ENCODE measurements at regions not wholly inside any gene's neighbourhood (a gene's known extent, or its start where the extent isn't known, plus 50 kb on each side); places are given as distances from the start of the nearest gene placed in this dataset.

GRCh38 chr5:121279801-121280200, 571.9 kb upstream of the FTMT start:
- TF ChIP-seq GATA2 (IDR thresholded peaks at IDR 0.05; ENCODE audit: low read depth, low read length) (no peak), GATA3 (IDR thresholded peaks at IDR 0.05; ENCODE audit: low read depth, low read length) (no peak)

Measured in SH-SY5Y (cell line).